Bronchial epithelial cell (primary cell): ENCODE measurements at regions not wholly inside any gene's neighbourhood (a gene's known extent, or its start where the extent isn't known, plus 50 kb on each side); places are given as distances from the start of the nearest gene placed in this dataset.
"Not testable (repeated sequence)": the region's sequence is repeated elsewhere in the genome, so short reads cannot be mapped to it uniquely, and the experiment has no call there.

ENCODE experiments used
- DNase-seq: peaks from one replicate; pipeline ENCODE4 v3.0.0-alpha.2; 2010; ENCODE audit warnings: low read depth
- FAIRE-seq: peaks from 2 replicates; lab custom pipeline; 2011; peaks lifted over from hg19 to GRCh38; lab: Jason Lieb, UNC
- H3K27me3 ChIP-seq: 2 replicates; pipeline ENCODE4 v1.5.1; 2011; ENCODE audit warnings: low read length; ENCODE audit not compliant: control insufficient read depth, insufficient read depth
- H3K36me3 ChIP-seq: 2 replicates; pipeline ENCODE4 v1.5.1; 2011; ENCODE audit warnings: low read length; ENCODE audit not compliant: control insufficient read depth, insufficient read depth
- H3K4me3 ChIP-seq: 2 replicates; pipeline ENCODE4 v1.5.1; 2011; ENCODE audit warnings: mild to moderate bottlenecking, low read depth, low read length, control low read depth
- TF ChIP-seq, protein P1 (sequence below): IDR thresholded peaks from 2 replicates; pipeline ENCODE4 v1.5.1; 2011; ENCODE audit warnings: mild to moderate bottlenecking, moderate library complexity, low read length, control low read depth, inconsistent platforms; ENCODE audit not compliant: insufficient read depth, severe bottlenecking

DNA sequence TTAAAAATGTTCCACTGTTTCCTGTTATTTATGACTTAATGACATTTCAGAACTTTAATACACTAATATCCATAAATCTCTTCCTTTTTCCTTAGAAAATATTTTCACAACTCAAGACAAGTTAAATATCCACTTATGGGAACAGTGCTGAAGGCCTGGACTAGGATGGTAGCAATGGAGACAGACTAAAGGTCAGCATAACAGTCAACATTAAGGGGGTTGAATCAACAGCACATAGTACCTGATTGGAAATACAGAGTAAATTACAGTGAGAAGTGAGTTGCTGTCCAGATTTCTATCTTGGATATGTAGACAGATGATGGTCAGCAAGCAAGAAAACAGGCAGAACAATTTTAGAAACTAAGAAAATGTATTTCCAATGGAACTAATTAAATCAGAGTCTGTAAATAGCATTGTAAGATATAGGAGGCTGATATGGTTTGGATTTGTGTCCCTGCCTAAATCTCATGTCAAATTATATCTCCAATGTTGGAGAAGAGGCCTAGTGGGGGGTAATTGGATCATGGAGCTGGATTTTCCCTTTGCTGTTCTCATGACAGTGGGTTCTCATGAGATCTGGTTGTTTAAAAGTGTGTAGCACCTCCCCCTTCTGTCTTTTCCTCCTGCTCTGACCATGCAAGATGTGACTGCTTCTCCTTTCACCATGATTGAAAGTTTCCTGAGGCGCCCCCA is 682.7 kb downstream of the MAFB start:
- no peak for DNase-seq
- H3K36me3 ChIP-seq, result no peaks in the 10 kb centered on the region
- no peak for FAIRE-seq
- H3K27me3 ChIP-seq, result no peaks in the 10 kb centered on the region
- TF ChIP-seq, protein P1, sequence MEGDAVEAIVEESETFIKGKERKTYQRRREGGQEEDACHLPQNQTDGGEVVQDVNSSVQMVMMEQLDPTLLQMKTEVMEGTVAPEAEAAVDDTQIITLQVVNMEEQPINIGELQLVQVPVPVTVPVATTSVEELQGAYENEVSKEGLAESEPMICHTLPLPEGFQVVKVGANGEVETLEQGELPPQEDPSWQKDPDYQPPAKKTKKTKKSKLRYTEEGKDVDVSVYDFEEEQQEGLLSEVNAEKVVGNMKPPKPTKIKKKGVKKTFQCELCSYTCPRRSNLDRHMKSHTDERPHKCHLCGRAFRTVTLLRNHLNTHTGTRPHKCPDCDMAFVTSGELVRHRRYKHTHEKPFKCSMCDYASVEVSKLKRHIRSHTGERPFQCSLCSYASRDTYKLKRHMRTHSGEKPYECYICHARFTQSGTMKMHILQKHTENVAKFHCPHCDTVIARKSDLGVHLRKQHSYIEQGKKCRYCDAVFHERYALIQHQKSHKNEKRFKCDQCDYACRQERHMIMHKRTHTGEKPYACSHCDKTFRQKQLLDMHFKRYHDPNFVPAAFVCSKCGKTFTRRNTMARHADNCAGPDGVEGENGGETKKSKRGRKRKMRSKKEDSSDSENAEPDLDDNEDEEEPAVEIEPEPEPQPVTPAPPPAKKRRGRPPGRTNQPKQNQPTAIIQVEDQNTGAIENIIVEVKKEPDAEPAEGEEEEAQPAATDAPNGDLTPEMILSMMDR, result no peak
- no peak overlapping the region for H3K4me3 ChIP-seq

DNA sequence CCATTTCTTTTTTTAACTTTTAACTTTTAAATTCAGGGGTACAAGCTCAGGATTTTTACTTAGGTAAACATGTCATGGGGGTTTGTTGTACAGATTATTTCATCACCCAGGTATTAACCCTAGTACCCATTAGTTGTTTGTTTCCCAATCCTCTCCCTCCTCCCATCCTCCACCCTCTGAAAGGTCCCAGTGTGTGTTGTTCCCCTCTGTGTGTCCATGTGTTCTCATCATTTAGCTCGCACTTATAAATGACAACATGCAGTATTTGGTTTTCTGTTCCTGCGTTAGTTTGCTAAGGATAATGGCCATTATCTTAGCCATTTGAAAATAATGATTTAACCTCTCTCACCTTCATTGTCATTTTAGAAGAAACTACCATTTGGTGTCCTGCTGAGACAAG is 684.9 kb downstream of the MAFB start:
- not testable (repeated sequence) for FAIRE-seq, H3K4me3 ChIP-seq, H3K27me3 ChIP-seq, H3K36me3 ChIP-seq, DNase-seq

DNA sequence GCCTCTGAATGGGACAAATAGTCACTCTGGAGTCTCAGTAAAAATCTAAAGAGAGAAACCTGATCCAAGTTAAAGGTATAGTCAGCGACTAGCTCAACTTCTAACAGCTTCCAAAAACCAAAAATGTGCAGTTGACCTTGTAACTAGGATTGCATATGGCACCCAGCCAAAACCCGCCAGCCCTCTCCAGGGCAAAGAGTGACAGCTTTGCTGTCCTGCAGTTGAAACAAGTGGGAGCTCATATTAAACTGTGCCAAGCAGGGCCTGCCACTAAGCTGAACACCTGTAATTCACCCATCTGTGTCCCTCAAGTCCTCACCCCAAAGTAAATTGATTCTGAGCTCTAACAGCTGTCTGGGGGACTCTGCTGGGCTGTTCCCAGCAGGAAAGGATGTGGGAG is 695.3 kb downstream of the MAFB start:
- H3K27me3 ChIP-seq, result no peaks in the 10 kb centered on the region
- FAIRE-seq (no peak), DNase-seq (no peak)
- H3K4me3 ChIP-seq, result no peak overlapping the region
- no peaks in the 10 kb centered on the region for H3K36me3 ChIP-seq
- TF ChIP-seq, protein P1, result no peak

DNA sequence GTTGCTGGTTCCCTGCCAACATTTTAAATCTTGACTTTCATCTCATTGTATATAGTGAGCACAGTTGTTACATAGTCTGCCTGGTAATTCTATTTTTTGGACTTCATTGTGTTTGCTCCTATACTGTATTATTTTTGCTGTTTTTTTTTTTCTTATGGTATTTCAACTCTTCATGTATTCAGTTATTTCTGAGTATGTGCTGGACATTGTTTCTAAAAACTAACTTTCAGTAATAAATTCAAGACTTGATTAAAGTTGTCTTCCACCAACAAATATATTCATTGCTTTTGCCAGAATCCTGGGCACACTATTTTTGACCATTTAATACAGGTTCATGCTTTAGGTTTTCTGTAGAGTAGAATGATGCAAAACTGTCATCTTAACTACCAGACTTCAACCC is 698.3 kb downstream of the MAFB start:
- FAIRE-seq (no peak), DNase-seq (no peak)
- Histone ChIP-seq H3K36me3 (no peaks in the 10 kb centered on the region), H3K4me3 (no peak overlapping the region), H3K27me3 (no peaks in the 10 kb centered on the region)
- TF ChIP-seq, protein P1, result no peak

DNA sequence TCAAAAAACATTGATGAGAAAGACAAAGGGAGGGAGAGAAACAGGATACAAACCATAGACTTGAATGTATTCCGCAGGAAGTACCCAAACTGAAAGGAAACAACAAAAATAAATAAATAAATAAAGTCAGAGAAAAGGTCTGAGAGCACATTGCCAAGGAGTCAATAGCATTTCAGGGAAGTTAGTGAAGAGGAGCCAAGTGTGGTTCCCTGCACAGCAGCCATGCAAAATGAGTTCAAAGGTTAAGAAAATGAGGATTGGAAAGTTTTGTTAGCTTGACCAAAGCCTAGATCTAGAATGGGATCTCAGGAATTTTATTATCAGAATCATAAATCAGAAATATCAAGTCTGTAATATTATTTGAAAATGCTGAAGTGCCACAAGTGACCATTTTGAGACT is 700.0 kb downstream of the MAFB start:
- DNase-seq (no peak), FAIRE-seq (no peak)
- H3K4me3 ChIP-seq, result no peak overlapping the region
- H3K27me3 ChIP-seq, result no peaks in the 10 kb centered on the region
- TF ChIP-seq, protein P1, result no peak
- H3K36me3 ChIP-seq, result no peaks in the 10 kb centered on the region

DNA sequence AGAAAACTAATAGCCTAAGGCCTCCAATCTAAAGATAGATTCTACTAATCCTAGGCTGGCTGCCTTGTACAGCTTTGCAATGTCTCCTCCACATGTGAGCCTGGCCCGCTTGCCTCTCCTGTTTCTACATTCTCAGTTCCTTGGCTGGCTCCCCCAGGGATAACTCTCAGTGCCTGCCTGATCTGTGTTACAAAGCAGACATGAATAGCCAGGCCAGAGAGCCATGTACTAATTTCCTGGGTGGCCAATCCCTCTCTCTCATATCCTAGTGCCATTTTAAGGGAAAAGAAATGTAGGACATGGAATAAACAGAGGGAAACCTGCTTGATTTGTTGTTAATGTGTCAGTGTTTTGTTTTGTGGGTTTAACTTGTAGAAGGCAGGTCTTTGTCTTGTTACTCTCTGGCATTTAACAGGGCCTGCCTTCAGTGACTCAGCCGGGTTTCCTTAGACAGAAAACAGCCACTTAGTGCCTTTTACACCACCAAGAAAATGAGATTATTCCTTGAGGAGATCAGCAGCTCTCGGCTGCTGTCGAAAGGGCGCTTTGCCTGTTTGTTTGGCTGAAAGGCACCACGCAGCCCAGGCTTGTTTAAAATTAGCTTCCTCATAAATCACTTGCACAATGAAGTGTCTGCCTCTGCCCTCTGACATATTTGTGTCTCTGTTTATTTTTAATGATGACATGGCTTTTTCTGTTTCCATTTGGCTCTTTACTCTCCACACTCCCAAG is 702.7 kb downstream of the MAFB start:
- TF ChIP-seq, protein P1, result no peak
- no peaks in the 10 kb centered on the region for H3K27me3 ChIP-seq
- no peak overlapping the region for H3K4me3 ChIP-seq
- no peaks in the 10 kb centered on the region for H3K36me3 ChIP-seq
- peak; percentile 48 for DNase-seq
- FAIRE-seq, result no peak
